HEK293T (cell line): ENCODE measurements at regions not wholly inside any gene's neighbourhood (a gene's known extent, or its start where the extent isn't known, plus 50 kb on each side); places are given as distances from the start of the nearest gene placed in this dataset.

Source experiments
- ARNT ChIP-seq: fragments of 450-650 bp; IDR thresholded peaks from 2 replicates; pipeline ENCODE4 v1.6.1; 2017; ENCODE audit warnings: mild to moderate bottlenecking
- BHLHE40 ChIP-seq: fragments of 450-650 bp; IDR thresholded peaks from 2 replicates; pipeline ENCODE4 v1.6.1; 2016; ENCODE audit warnings: mild to moderate bottlenecking, moderate library complexity, borderline replicate concordance
- ELF4 ChIP-seq: fragments of 450-650 bp; IDR thresholded peaks from 2 replicates; pipeline ENCODE4 v1.6.1; 2017; ENCODE audit warnings: antibody characterized with exemption
- FOXA1 ChIP-seq: fragments of 450-650 bp; IDR thresholded peaks from 2 replicates; pipeline ENCODE4 v1.6.1; 2016; ENCODE audit warnings: mild to moderate bottlenecking
- FOXK2 ChIP-seq: fragments of 450-650 bp; IDR thresholded peaks from 2 replicates; pipeline ENCODE4 v1.6.1; 2016; ENCODE audit warnings: mild to moderate bottlenecking
- NFRKB ChIP-seq: fragments of 450-650 bp; IDR thresholded peaks from 2 replicates; pipeline ENCODE4 v1.6.1; 2016; ENCODE audit warnings: mild to moderate bottlenecking, moderate library complexity
- SP1 ChIP-seq: fragments of 450-650 bp; IDR thresholded peaks from 2 replicates; pipeline ENCODE4 v1.6.1; 2017
- TARDBP ChIP-seq: fragments of 450-650 bp; IDR thresholded peaks from 2 replicates; pipeline ENCODE4 v1.6.1; 2016
- ZNF384 ChIP-seq: fragments of 450-650 bp; IDR thresholded peaks from 2 replicates; pipeline ENCODE4 v1.6.1; 2016

DNA sequence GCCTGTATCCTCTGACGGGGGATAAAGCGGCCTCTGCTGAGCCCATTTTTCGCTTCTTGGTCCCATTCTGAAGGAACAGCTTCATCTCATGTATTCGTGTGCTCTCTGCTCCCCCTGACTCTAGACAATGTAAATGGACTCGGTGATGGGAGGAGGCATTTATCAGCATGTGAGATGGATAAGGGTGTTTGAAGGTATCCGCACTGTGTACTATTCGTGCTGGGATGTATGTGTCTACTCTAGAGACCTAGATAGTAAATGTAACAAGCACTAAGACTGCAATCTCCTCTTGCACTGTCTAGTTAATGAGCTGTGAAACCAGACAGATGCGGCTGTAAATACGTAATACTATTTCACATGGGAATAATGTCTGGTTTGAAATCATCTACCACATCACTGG is 134.6 kb upstream of the ARGLU1 start:
- TF ChIP-seq ZNF384 (no peak), FOXA1 (no peak), TARDBP (no peak), SP1 (no peak), FOXK2 (no peak), BHLHE40 (no peak), ARNT (no peak), ELF4 (no peak), NFRKB (no peak)
